GM12801 (cell line): ENCODE measurements at regions not wholly inside any gene's neighbourhood (a gene's known extent, or its start where the extent isn't known, plus 50 kb on each side); places are given as distances from the start of the nearest gene placed in this dataset.

Experiments
- TF ChIP-seq, protein P1 (sequence below): IDR thresholded peaks from one replicate; pipeline ENCODE4 v1.5.1; 2011; ENCODE audit warnings: control low read depth; ENCODE audit not compliant: insufficient read length; ENCODE audit errors: extremely low read depth

DNA sequence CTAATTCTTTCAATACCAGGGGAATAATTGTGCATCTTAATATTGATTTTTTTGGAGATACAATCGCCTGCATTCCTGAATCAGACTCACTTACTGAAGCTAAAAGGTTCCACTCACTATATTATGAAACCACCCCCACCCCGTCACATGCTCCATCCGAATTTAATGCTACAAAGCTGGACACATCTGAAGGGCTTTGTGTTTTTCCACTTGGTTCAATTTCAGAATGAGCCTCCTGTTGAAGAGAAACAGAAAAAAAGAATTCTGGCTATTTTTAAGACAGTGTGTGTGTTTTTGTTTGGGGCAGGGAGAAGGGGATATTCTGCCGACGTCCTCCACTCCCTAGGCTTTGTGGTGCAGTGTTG, 165.5 kb upstream of the TBX20 start:
- TF ChIP-seq, protein P1, sequence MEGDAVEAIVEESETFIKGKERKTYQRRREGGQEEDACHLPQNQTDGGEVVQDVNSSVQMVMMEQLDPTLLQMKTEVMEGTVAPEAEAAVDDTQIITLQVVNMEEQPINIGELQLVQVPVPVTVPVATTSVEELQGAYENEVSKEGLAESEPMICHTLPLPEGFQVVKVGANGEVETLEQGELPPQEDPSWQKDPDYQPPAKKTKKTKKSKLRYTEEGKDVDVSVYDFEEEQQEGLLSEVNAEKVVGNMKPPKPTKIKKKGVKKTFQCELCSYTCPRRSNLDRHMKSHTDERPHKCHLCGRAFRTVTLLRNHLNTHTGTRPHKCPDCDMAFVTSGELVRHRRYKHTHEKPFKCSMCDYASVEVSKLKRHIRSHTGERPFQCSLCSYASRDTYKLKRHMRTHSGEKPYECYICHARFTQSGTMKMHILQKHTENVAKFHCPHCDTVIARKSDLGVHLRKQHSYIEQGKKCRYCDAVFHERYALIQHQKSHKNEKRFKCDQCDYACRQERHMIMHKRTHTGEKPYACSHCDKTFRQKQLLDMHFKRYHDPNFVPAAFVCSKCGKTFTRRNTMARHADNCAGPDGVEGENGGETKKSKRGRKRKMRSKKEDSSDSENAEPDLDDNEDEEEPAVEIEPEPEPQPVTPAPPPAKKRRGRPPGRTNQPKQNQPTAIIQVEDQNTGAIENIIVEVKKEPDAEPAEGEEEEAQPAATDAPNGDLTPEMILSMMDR, result no peak

DNA sequence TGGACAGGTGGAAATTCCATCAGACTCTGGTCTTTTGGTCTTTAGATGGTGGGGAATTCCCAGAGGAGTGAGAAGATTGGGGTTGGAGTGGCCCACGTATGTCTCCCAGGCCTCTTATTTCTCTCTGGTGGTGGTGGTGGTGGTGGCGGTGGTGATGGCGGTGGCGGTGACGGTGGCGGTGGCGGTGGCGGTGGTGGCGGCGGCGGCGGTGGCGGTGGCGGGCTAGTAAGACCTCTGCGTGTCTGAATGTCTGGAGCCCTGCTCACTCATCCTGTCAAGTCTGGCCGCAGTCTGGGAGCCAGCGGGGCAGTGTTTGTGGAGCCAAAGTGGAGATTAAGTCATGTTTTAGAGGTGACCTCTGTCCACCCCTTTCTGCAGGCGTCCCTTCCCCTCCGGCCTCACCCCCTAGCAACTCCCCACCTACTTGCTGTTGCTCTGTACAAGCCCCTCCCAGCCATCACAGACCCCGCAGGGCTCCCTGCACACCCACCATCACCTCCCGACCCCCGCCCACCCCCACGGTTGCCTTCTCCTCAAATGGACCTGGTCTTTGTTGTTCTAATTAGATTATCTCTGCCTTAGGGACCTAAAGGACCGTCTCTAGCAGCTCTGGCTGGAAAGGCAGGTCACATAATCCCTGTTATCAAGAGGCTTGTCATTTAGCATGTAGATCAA, 165.0 kb upstream of the TBX20 start:
- TF ChIP-seq, protein P1, result no peak

DNA sequence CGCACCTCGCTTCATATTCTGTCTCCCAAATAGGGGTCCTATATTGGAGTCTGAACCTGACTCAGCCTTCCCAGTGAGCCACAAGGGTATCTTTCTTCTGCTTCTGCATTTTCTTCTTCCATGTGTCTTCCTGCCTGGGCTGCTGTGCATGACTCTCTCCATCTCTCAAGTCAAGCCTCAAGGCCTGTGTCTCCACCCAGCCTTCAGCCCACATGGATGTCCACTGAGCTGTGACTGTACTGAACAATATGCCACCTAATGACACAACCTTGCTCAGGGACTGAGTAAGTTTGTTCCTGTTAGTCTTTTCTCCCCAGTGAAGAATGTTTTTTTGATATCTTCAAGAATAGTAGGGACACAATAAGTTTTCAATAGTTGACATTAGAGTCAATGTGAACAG, 162.7 kb upstream of the TBX20 start:
- TF ChIP-seq, protein P1, result no peak

DNA sequence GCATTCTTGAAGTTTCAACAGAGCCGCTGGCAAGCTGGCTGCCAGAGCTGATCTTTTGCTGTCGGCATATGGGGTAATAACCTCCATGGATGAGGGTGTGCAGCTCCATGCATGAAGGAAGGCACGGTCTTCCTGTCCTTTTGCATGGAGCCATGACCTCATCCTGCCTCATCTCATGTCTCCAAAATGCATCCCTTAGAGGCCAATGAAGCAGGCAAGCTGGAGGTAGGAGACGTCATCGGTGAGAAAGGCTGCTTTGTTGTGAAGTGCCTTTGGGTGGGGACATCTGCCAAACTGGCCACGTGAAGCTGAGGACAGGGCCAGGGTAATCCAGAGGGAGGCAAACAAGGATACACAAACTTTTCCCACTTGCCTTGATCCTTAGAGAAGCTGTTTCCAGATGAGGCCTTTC, 161.5 kb upstream of the TBX20 start:
- TF ChIP-seq, protein P1, result no peak

DNA sequence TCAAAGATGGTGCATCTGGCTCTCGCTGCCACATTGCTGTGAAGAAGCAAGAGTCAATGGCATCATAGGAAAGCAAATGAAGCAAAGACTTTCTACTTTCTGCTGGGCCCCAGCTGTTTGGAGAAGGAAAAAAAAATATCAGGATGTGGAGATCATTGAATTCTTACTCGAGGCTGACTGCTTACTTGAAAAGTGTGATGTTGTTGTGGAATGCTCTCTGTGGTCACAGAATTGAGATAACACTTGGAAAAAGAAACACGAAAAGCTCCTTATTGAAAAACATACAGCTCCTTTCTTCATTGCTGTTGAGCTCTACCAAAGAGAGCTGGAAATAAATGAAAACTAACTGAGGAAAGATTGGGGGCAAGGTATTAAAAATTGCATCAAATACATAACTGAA, 157.4 kb upstream of the TBX20 start:
- TF ChIP-seq, protein P1, result no peak

DNA sequence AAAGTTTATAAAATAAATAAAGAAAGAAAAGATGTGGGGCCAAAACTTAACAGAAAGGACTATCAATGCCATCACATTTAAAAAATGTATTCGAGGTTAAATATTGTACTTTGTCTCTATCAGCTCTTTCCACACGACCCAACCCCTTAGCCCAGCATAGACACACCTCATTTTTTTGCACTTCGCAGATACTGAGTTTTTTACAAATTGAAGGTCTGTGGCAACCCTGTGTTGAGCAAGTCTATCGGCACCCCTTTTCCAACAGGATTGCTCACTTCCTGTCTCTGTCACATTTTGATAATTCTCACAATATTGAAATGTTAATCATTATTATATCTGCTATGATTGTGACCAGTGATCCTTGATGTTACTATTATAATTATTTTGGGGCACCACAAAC, 151.6 kb upstream of the TBX20 start:
- TF ChIP-seq, protein P1, result no peak

DNA sequence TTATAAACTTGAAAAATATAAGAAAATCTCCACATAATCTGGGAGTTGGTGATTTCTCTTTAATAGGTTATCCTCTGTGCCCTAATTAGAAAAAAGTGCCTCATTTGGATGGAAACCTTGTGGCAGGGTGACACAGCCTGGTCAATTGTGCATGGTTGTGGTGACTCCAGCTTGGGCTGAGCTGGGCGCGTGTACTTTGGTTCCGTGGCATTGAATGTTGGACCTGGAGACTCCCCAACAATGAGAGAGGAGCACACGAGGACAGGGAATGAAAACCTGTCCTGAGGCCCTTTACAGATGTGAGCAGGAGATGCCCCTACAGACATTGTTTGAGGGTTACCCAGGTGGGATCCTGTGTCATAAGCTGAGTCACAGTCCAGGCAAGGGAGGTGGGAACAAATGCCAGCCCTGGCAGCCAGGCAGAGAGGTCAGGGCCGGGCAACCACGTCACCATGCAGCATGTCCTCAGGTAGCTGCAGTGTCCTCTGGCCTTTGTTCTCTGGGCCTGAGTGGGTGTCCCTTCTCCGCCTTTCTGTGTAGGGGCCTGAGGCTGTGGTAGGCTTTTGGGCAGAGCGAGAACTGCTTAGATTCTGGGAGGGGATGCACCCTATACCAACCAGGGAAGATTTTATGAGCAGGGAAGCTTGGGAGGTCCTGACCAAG, 147.4 kb upstream of the TBX20 start:
- TF ChIP-seq, protein P1, result no peak
